HUES48 (cell line): ENCODE measurements at regions not wholly inside any gene's neighbourhood (a gene's known extent, or its start where the extent isn't known, plus 50 kb on each side); places are given as distances from the start of the nearest gene placed in this dataset.

Experiments
- H3K27ac ChIP-seq: one replicate; pipeline ENCODE4 v1.7.0; 2013; ENCODE audit warnings: low read depth, low read length, inconsistent platforms
- H3K27me3 ChIP-seq: 2 replicates; pipeline ENCODE4 v1.6.1; 2013; ENCODE audit warnings: mild to moderate bottlenecking, low read length; ENCODE audit not compliant: control insufficient read depth, insufficient read depth
- H3K36me3 ChIP-seq: 2 replicates; pipeline ENCODE4 v1.6.1; 2013; ENCODE audit warnings: low read length; ENCODE audit not compliant: control insufficient read depth, insufficient read depth
- H3K4me1 ChIP-seq: 2 replicates; pipeline ENCODE4 v1.6.1; 2013; ENCODE audit warnings: mild to moderate bottlenecking, low read length; ENCODE audit not compliant: control insufficient read depth, insufficient read depth
- H3K4me3 ChIP-seq: 2 replicates; pipeline ENCODE4 v1.5.1; 2013; ENCODE audit warnings: mild to moderate bottlenecking, low read depth, low read length
- H3K9ac ChIP-seq: 2 replicates; pipeline ENCODE4 v1.6.1; 2013; ENCODE audit warnings: mild to moderate bottlenecking, low read depth, low read length, moderate library complexity
- H3K9me3 ChIP-seq: 2 replicates; pipeline ENCODE4 v1.6.1; 2013; ENCODE audit warnings: low read length; ENCODE audit not compliant: control insufficient read depth, insufficient read depth

GRCh38 chr16:86823888-86824671 is 245.7 kb downstream of the FOXL1 start:
- Histone ChIP-seq H3K36me3 (no peaks in the 10 kb centered on the region), H3K27ac (no peak overlapping the region), H3K4me3 (no peak overlapping the region), H3K4me1 (peaks cover 34% of the 10 kb centered on the region), H3K9me3 (no peaks in the 10 kb centered on the region), H3K9ac (no peak overlapping the region), H3K27me3 (no peaks in the 10 kb centered on the region)

- no peak overlapping the region for H3K27ac ChIP-seq
- H3K9me3 ChIP-seq, result no peaks in the 10 kb centered on the region
- H3K36me3 ChIP-seq, result no peaks in the 10 kb centered on the region
- H3K4me3 ChIP-seq, result no peak overlapping the region
- H3K4me1 ChIP-seq, result peaks cover 31% of the 10 kb centered on the region
- no peak overlapping the region for H3K9ac ChIP-seq
- H3K27me3 ChIP-seq, result no peaks in the 10 kb centered on the region
Measured at GRCh38 chr16:86824751-86825296, 246.5 kb downstream of the FOXL1 start.

- H3K36me3 ChIP-seq, result no peaks in the 10 kb centered on the region
- peaks cover 31% of the 10 kb centered on the region for H3K4me1 ChIP-seq
- no peak overlapping the region for H3K27ac ChIP-seq
- H3K27me3 ChIP-seq, result no peaks in the 10 kb centered on the region
- H3K9ac ChIP-seq, result no peak overlapping the region
- no peaks in the 10 kb centered on the region for H3K9me3 ChIP-seq
- no peak overlapping the region for H3K4me3 ChIP-seq
Measured at GRCh38 chr16:86825631-86826030, 247.3 kb downstream of the FOXL1 start.

- peaks cover 31% of the 10 kb centered on the region for H3K4me1 ChIP-seq
- H3K27ac ChIP-seq, result no peak overlapping the region
- H3K4me3 ChIP-seq, result no peak overlapping the region
- H3K9me3 ChIP-seq, result no peaks in the 10 kb centered on the region
- no peaks in the 10 kb centered on the region for H3K27me3 ChIP-seq
- H3K36me3 ChIP-seq, result no peaks in the 10 kb centered on the region
- no peak overlapping the region for H3K9ac ChIP-seq
Measured at GRCh38 chr16:86826941-86827340, 248.6 kb downstream of the FOXL1 start.

- H3K9me3 ChIP-seq, result no peaks in the 10 kb centered on the region
- H3K36me3 ChIP-seq, result no peaks in the 10 kb centered on the region
- no peak overlapping the region for H3K4me3 ChIP-seq
- no peak overlapping the region for H3K27ac ChIP-seq
- peaks cover 31% of the 10 kb centered on the region for H3K4me1 ChIP-seq
- no peak overlapping the region for H3K9ac ChIP-seq
- no peaks in the 10 kb centered on the region for H3K27me3 ChIP-seq
Measured at GRCh38 chr16:86827521-86827920, 249.2 kb downstream of the FOXL1 start.

- H3K9ac ChIP-seq, result no peak overlapping the region
- H3K4me1 ChIP-seq, result peaks cover 31% of the 10 kb centered on the region
- no peaks in the 10 kb centered on the region for H3K9me3 ChIP-seq
- H3K27me3 ChIP-seq, result 0 out of 2 replicates have a peak, but pooled peaks cover under 1% of the 10 kb centered on the region
- H3K4me3 ChIP-seq, result no peak overlapping the region
- H3K27ac ChIP-seq, result no peak overlapping the region
- H3K36me3 ChIP-seq, result no peaks in the 10 kb centered on the region
Measured at GRCh38 chr16:86828202-86828601, 249.9 kb downstream of the FOXL1 start.

GRCh38 chr16:86828653-86829052 is 250.3 kb downstream of the FOXL1 start:
- Histone ChIP-seq H3K27me3 (0 out of 2 replicates have a peak, but pooled peaks cover 3% of the 10 kb centered on the region), H3K36me3 (no peaks in the 10 kb centered on the region), H3K4me1 (peaks cover 31% of the 10 kb centered on the region), H3K9ac (no peak overlapping the region), H3K4me3 (no peak overlapping the region), H3K27ac (no peak overlapping the region), H3K9me3 (no peaks in the 10 kb centered on the region)

- Histone ChIP-seq H3K27me3 (0 out of 2 replicates have a peak, but pooled peaks cover 3% of the 10 kb centered on the region), H3K36me3 (no peaks in the 10 kb centered on the region), H3K27ac (no peak overlapping the region), H3K4me1 (peaks cover 15% of the 10 kb centered on the region), H3K9ac (no peak overlapping the region), H3K4me3 (no peak overlapping the region), H3K9me3 (no peaks in the 10 kb centered on the region)
Measured at GRCh38 chr16:86831366-86831765, 253.0 kb downstream of the FOXL1 start.

- no peak overlapping the region for H3K27ac ChIP-seq
- H3K9me3 ChIP-seq, result no peaks in the 10 kb centered on the region
- no peaks in the 10 kb centered on the region for H3K4me1 ChIP-seq
- no peak overlapping the region for H3K4me3 ChIP-seq
- 0 out of 2 replicates have a peak, but pooled peaks cover 3% of the 10 kb centered on the region for H3K27me3 ChIP-seq
- no peak overlapping the region for H3K9ac ChIP-seq
- H3K36me3 ChIP-seq, result no peaks in the 10 kb centered on the region
Measured at GRCh38 chr16:86833136-86833535, 254.8 kb downstream of the FOXL1 start.

- Histone ChIP-seq H3K9ac (no peak overlapping the region), H3K36me3 (no peaks in the 10 kb centered on the region), H3K4me1 (no peaks in the 10 kb centered on the region), H3K27me3 (0 out of 2 replicates have a peak, but pooled peaks cover 3% of the 10 kb centered on the region), H3K9me3 (no peaks in the 10 kb centered on the region), H3K27ac (no peak overlapping the region), H3K4me3 (no peak overlapping the region)
Measured at GRCh38 chr16:86834451-86835035, 256.2 kb downstream of the FOXL1 start.

GRCh38 chr16:86835982-86836381 is 257.6 kb downstream of the FOXL1 start:
- Histone ChIP-seq H3K4me1 (no peaks in the 10 kb centered on the region), H3K9ac (no peak overlapping the region), H3K9me3 (no peaks in the 10 kb centered on the region), H3K4me3 (no peak overlapping the region), H3K27ac (no peak overlapping the region), H3K27me3 (0 out of 2 replicates have a peak, but pooled peaks cover 3% of the 10 kb centered on the region), H3K36me3 (no peaks in the 10 kb centered on the region)
